ENCODE measurements at regions not wholly inside any gene's neighbourhood (a gene's known extent, or its start where the extent isn't known, plus 50 kb on each side); places are given as distances from the start of the nearest gene placed in this dataset.
"Not testable (repeated sequence)": the region's sequence is repeated elsewhere in the genome, so short reads cannot be mapped to it uniquely, and the experiment has no call there.

GRCh38 chr7:63057265-63057664 lies 941.4 kb upstream of the ZNF722 start:
- H3K79me2 ChIP-seq (replicated peaks; ENCODE audit: insufficient read depth): no peaks in the 10 kb centered on the region
- no peaks in the 10 kb centered on the region for H3K27me3 Mint-ChIP-seq (ENCODE audit: insufficient read depth, low read depth, poor library complexity)
- H2AFZ ChIP-seq: no peak overlapping the region
- H3K9me2 ChIP-seq (ENCODE audit: insufficient read depth): no peaks in the 10 kb centered on the region
- no peak overlapping the region for H3K4me2 ChIP-seq
- peaks cover 81% of the 10 kb centered on the region for H3K9me3 Mint-ChIP-seq
- H3K27me3 ChIP-seq (ENCODE audit: insufficient read depth): no peaks in the 10 kb centered on the region
- no peaks in the 10 kb centered on the region for H3K4me1 ChIP-seq (ENCODE audit: insufficient read depth)
- no peak overlapping the region for H3K4me3 Mint-ChIP-seq
- TF ChIP-seq ZNF114 (CRISPR knock-in tag; IDR thresholded peaks at IDR 0.05) (no peak), EZH2phosphoT487 (IDR thresholded peaks at IDR 0.05; ENCODE audit: unreplicated experiment) (no peak), CTCF (conservative IDR thresholded peaks at IDR 0.05; ENCODE audit: low read depth in 2 of 2) (no peak), NANOG (IDR thresholded peaks at IDR 0.05; ENCODE audit: borderline replicate concordance) (no peak), CREB1 (CRISPR knock-in tag; IDR thresholded peaks at IDR 0.05; ENCODE audit: low read depth) (no peak), ZNF462 (CRISPR knock-in tag; IDR thresholded peaks at IDR 0.05) (no peak), JUNB (IDR thresholded peaks at IDR 0.05; ENCODE audit: unreplicated experiment) (no peak)
- no peaks in the 10 kb centered on the region for H3F3A ChIP-seq (replicated peaks; ENCODE audit: low read depth)
- H3K4me3 ChIP-seq: no peak overlapping the region
- ATAC-seq (no peak), DNase-seq (ENCODE audit: low spot score) (no peak)
- H3K36me3 ChIP-seq (ENCODE audit: insufficient read depth): no peaks in the 10 kb centered on the region
- H3K27ac ChIP-seq (ENCODE audit: low read depth): no peak overlapping the region
- no peaks in the 10 kb centered on the region for H4K20me1 ChIP-seq (replicated peaks; ENCODE audit: insufficient read depth)
- no peaks in the 10 kb centered on the region for H3K4me1 Mint-ChIP-seq
- no peak overlapping the region for H3K27ac Mint-ChIP-seq
- H3K36me3 Mint-ChIP-seq (ENCODE audit: low read depth): peaks cover 25% of the 10 kb centered on the region

- not testable (repeated sequence) for DNase-seq (ENCODE audit: low spot score); H3K79me2 ChIP-seq (replicated peaks; ENCODE audit: insufficient read depth); H3F3A ChIP-seq (replicated peaks; ENCODE audit: low read depth); H3K27me3 ChIP-seq (ENCODE audit: insufficient read depth); H4K20me1 ChIP-seq (replicated peaks; ENCODE audit: insufficient read depth); H3K4me1 Mint-ChIP-seq; H3K4me2 ChIP-seq; H3K27ac ChIP-seq (ENCODE audit: low read depth); H3K9me2 ChIP-seq (ENCODE audit: insufficient read depth); H3K4me3 Mint-ChIP-seq; H3K27ac Mint-ChIP-seq; H3K27me3 Mint-ChIP-seq (ENCODE audit: insufficient read depth, low read depth, poor library complexity); H3K4me3 ChIP-seq; H3K4me1 ChIP-seq (ENCODE audit: insufficient read depth); H3K36me3 ChIP-seq (ENCODE audit: insufficient read depth); ATAC-seq; H2AFZ ChIP-seq
- Mint-ChIP-seq H3K9me3 (peaks cover 83% of the 10 kb centered on the region), H3K36me3 (ENCODE audit: low read depth) (peaks cover 12% of the 10 kb centered on the region)
Measured at GRCh38 chr7:63060701-63061100, 937.9 kb upstream of the ZNF722 start.
